ENCODE measurements at regions not wholly inside any gene's neighbourhood (a gene's known extent, or its start where the extent isn't known, plus 50 kb on each side); places are given as distances from the start of the nearest gene placed in this dataset.

DNA sequence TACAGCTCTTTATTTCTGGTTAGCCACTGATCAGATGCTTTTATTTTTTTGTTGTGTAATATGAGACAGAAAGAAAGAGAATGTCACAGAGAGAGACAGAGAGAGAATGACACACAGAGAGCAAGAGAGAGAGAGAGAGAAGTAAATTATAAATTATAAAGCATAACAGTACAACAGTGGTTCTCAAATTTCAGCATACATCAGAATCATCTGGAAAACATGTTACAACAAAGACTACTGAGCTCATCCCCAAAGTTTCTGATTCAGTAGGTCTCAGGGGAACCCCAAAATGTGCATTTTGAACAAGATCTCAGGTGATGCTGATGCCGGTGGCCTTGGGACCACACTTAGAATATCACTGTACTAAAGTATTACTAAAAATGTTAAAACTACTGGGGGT, 245.8 kb upstream of the DIAPH2 start:
- Histone ChIP-seq H3K36me3 (ENCODE audit: control insufficient read depth in 2 of 2, insufficient read depth in 2 of 2, low read length in 1 of 2) (no peaks in the 10 kb centered on the region), H3K9me3 (replicated peaks; ENCODE audit: control insufficient read depth, insufficient read depth, low read length) (no peaks in the 10 kb centered on the region), H3K4me1 (ENCODE audit: control insufficient read depth, insufficient read depth, low read length) (no peaks in the 10 kb centered on the region), H4K20me1 (ENCODE audit: control insufficient read depth, insufficient read depth) (no peaks in the 10 kb centered on the region), H2AFZ (ENCODE audit: control insufficient read depth, low read depth, low read length) (no peak overlapping the region), H3K9ac (ENCODE audit: control insufficient read depth, insufficient read depth, low read length) (no peak overlapping the region), H3K79me2 (ENCODE audit: control insufficient read depth, insufficient read depth, low read length) (no peaks in the 10 kb centered on the region), H3K27ac (ENCODE audit: control insufficient read depth, insufficient read depth) (no peak overlapping the region), H3K27me3 (replicated peaks in 1 of 2; ENCODE audit: control insufficient read depth in 2 of 2, insufficient read depth in 2 of 2, low read length in 1 of 2) (no peaks in the 10 kb centered on the region), H3K4me2 (ENCODE audit: control insufficient read depth, insufficient read depth) (no peak overlapping the region), H3K4me3 (no peak overlapping the region)
- no peak for FAIRE-seq
- ChIA-PET RAD21 (ENCODE audit: unreplicated experiment) (no interaction called here), POLR2A (no interaction called here), SMC1A (ENCODE audit: uncharacterized antibody, unreplicated experiment) (interaction anchor here (1.1 kb wide), 1 partner anchor 15 kb away, joined by 3 read pairs; no protein-coding TSS in a partner anchor), CTCF (no interaction called here)
- TF ChIP-seq ZBTB33 (IDR thresholded peaks at IDR 0.05) (no peak), NFXL1 (IDR thresholded peaks at IDR 0.05; ENCODE audit: borderline replicate concordance) (no peak), POU2F2 (IDR thresholded peaks at IDR 0.05; ENCODE audit: borderline replicate concordance, low read depth, low read length) (no peak), ZZZ3 (IDR thresholded peaks at IDR 0.05; ENCODE audit: control insufficient read depth, insufficient read length, low read depth) (no peak), DPF2 (IDR thresholded peaks at IDR 0.05) (no peak)
- ATAC-seq: no peak
- no peak for DNase-seq (ENCODE audit: low read depth, low spot score)
- WGBS (ENCODE audit: insufficient coverage, insufficient replicate concordance, low lambda C conversion rate, missing lambda C conversion rate): 53% methylated on average over 1 of the region's 1 CpG
- intact Hi-C loops (cut with micrococcal nuclease; ENCODE audit: unreplicated experiment) (no loop called here), in situ Hi-C loops (cut with MboI) (no loop called here)
- no TSS peak for BruUV-seq (replicated peaks)

GRCh38 chrX:96440941-96441340, 243.7 kb upstream of the DIAPH2 start:
- no peak overlapping the region for H3K9ac ChIP-seq (ENCODE audit: control insufficient read depth, insufficient read depth, low read length)
- H3K36me3 ChIP-seq (ENCODE audit: control insufficient read depth in 2 of 2, insufficient read depth in 2 of 2, low read length in 1 of 2): no peaks in the 10 kb centered on the region
- no peak overlapping the region for H3K27ac ChIP-seq (ENCODE audit: control insufficient read depth, insufficient read depth)
- no peaks in the 10 kb centered on the region for H3K9me3 ChIP-seq (replicated peaks; ENCODE audit: control insufficient read depth, insufficient read depth, low read length)
- FAIRE-seq: no peak
- no peaks in the 10 kb centered on the region for H3K4me1 ChIP-seq (ENCODE audit: control insufficient read depth, insufficient read depth, low read length)
- DNase-seq (ENCODE audit: low read depth, low spot score): no peak
- H3K4me3 ChIP-seq: no peak overlapping the region
- H4K20me1 ChIP-seq (ENCODE audit: control insufficient read depth, insufficient read depth): no peaks in the 10 kb centered on the region
- no TSS peak for BruUV-seq (replicated peaks)
- SMC1A ChIA-PET (ENCODE audit: uncharacterized antibody, unreplicated experiment): no interaction called here
- no peak overlapping the region for H2AFZ ChIP-seq (ENCODE audit: control insufficient read depth, low read depth, low read length)
- POLR2A ChIA-PET: no interaction called here
- H3K79me2 ChIP-seq (ENCODE audit: control insufficient read depth, insufficient read depth, low read length): no peaks in the 10 kb centered on the region
- RAD21 ChIA-PET (ENCODE audit: unreplicated experiment): no interaction called here
- no peak for ATAC-seq
- CTCF ChIA-PET: no interaction called here
- no peak overlapping the region for H3K4me2 ChIP-seq (ENCODE audit: control insufficient read depth, insufficient read depth)
- intact Hi-C loops (cut with micrococcal nuclease; ENCODE audit: unreplicated experiment) (no loop called here), in situ Hi-C loops (cut with MboI) (no loop called here)
- no peaks in the 10 kb centered on the region for H3K27me3 ChIP-seq (replicated peaks in 1 of 2; ENCODE audit: control insufficient read depth in 2 of 2, insufficient read depth in 2 of 2, low read length in 1 of 2)
- 53% methylated on average over 6 of the region's 6 CpGs for WGBS (ENCODE audit: insufficient coverage, insufficient replicate concordance, low lambda C conversion rate, missing lambda C conversion rate)
- no peak for TF ChIP-seq PBX3 (IDR thresholded peaks at IDR 0.05; ENCODE audit: insufficient replicate concordance, low read depth, low read length)
- TF ChIP-seq MTA2 (IDR thresholded peaks at IDR 0.05; ENCODE audit: low read depth): no peak
- no peak for TF ChIP-seq EED (IDR thresholded peaks at IDR 0.05; ENCODE audit: low read depth)
- TF ChIP-seq BHLHE40 (IDR thresholded peaks at IDR 0.05; ENCODE audit: borderline replicate concordance in 1 of 2, low read depth in 2 of 2, low read length in 1 of 2): no peak
- TF ChIP-seq, protein P1, sequence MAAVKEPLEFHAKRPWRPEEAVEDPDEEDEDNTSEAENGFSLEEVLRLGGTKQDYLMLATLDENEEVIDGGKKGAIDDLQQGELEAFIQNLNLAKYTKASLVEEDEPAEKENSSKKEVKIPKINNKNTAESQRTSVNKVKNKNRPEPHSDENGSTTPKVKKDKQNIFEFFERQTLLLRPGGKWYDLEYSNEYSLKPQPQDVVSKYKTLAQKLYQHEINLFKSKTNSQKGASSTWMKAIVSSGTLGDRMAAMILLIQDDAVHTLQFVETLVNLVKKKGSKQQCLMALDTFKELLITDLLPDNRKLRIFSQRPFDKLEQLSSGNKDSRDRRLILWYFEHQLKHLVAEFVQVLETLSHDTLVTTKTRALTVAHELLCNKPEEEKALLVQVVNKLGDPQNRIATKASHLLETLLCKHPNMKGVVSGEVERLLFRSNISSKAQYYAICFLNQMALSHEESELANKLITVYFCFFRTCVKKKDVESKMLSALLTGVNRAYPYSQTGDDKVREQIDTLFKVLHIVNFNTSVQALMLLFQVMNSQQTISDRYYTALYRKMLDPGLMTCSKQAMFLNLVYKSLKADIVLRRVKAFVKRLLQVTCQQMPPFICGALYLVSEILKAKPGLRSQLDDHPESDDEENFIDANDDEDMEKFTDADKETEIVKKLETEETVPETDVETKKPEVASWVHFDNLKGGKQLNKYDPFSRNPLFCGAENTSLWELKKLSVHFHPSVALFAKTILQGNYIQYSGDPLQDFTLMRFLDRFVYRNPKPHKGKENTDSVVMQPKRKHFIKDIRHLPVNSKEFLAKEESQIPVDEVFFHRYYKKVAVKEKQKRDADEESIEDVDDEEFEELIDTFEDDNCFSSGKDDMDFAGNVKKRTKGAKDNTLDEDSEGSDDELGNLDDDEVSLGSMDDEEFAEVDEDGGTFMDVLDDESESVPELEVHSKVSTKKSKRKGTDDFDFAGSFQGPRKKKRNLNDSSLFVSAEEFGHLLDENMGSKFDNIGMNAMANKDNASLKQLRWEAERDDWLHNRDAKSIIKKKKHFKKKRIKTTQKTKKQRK (IDR thresholded peaks at IDR 0.05; ENCODE audit: low read depth, low read length): no peak
- no peak for TF ChIP-seq SPI1 (IDR thresholded peaks at IDR 0.05; ENCODE audit: borderline replicate concordance, insufficient read depth, low read depth, low read length)

Measured in GM12878 (cell line).